ENCODE measurements at regions not wholly inside any gene's neighbourhood (a gene's known extent, or its start where the extent isn't known, plus 50 kb on each side); places are given as distances from the start of the nearest gene placed in this dataset.

GRCh38 chr5:33324667-33325307, 116.0 kb upstream of the TARS1 start:
- DNase-seq (ENCODE audit: low read depth), result no peak

DNA sequence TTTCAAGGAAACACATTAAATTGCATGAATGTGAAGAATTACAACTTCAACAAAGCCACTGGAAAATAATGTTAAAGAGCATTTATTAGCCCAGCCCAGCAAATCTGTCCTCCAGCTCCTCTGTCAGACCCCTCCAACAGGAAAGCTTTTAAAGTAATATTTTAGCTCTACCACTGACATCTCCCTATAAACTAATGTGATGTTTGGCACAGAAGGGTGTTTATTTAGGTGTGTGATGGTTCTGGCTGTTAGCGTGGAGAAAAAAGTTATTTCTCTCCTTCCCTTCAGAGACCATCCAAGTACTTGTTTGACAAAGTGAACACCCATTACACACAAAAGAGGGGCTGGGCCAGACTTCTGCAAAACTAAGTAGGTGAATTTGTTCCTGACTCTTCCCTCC, 111.9 kb upstream of the TARS1 start:
- DNase-seq (ENCODE audit: low read depth), result no peak

- no peak for DNase-seq (ENCODE audit: low read depth)
Measured at GRCh38 chr5:33329891-33330290, 110.9 kb upstream of the TARS1 start.

DNA sequence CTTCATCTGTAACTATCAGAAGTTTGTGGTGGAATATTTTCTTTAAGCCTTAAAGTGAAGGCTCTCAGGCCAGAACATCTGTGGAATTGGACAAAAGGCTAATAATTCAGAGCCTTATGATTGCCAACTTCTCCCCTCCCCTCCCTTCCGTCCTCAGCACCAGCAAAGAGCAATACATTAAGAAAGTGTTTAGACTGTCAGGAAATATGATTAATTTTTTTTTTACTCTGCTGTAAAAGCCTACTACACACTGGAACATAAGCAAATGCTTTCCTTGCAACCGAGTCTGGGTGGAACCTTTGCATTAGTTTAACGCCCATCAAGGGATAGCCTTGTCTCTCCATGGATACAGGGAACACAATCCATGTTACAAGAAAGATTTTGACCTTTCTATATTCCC, 110.3 kb upstream of the TARS1 start:
- DNase-seq (ENCODE audit: low read depth), result no peak

DNA sequence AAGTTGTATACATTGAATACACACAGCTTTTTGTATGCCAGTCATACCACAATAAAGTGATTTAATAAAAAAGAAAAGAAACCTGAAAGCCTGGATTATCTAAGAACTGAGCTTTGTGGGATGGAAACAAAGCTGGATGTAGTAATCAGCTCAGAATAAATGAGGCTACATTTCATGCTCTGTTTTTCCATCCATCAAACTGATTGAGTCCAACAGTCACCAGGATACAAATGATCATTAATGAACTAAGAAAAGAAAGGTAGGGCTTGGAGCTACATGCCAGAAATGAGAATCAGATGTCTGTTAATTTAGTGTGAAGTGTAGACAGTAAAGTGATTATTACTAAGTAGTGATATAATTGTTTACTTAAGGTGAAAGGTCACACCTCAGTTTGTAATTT, 109.8 kb upstream of the TARS1 start:
- DNase-seq (ENCODE audit: low read depth), result no peak

DNA sequence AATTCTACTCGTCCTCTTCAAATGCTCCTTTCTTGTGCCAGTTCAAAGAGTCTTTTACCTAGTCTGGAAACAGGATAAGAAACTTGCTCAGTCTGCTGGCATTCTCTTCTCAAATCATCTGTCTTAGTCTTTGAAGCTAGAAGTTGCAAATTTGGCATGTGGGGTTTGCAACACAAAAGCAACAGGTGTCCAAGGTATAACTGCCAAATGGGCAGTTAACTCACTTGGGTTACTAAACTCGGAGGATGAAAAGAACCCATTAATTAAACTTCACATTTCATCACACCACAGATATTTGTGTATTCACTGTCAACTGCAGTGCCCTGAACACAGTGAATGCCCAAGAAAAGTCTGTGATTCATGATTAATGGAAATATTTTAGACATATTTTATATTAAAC, 108.0 kb upstream of the TARS1 start:
- no peak for DNase-seq (ENCODE audit: low read depth)

GRCh38 chr5:33334829-33335228, 105.9 kb upstream of the TARS1 start:
- DNase-seq (ENCODE audit: low read depth), result no peak

GRCh38 chr5:33336891-33337636, 103.7 kb upstream of the TARS1 start:
- no peak for DNase-seq (ENCODE audit: low read depth)

- no peak for DNase-seq (ENCODE audit: low read depth)
Measured at GRCh38 chr5:33337637-33337992, 103.2 kb upstream of the TARS1 start.

DNA sequence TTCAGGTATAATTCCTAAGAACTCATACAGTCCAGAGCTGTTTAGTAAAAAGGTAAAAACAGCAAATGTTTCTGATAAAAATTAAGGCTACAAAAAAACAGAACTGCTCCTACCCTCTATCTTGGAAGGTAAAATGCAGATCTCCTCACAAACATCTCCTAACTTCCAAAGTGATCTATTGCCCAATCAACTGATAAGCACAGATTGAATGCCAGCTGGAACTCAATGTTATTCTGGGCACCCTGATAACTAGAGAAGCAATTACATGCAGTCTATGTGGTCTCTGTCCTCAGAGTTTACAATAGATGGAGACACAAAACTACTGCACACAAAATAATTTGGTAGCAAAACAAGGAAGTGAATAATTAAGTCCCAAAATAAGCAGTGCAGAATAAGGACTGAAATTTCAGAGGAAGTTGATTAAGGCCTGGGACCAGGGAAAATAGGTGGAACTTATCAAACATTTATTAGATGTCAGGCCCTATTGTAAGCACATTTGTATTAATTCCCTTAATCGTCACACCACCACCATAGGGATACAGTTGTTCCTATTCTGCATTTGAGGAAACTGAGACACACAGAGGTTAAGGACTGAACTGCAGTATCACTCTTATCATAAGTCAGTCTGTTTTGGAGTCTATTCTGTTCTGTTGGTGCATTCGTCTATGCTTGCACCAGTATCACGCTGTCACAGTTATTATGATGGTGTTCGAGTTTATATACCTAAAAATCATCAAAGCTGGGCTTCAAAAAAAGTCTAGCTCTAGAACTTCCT, 102.2 kb upstream of the TARS1 start:
- DNase-seq (ENCODE audit: low read depth), result no peak

- no peak for DNase-seq (ENCODE audit: low read depth)
Measured at GRCh38 chr5:33339413-33339812, 101.4 kb upstream of the TARS1 start.

DNA sequence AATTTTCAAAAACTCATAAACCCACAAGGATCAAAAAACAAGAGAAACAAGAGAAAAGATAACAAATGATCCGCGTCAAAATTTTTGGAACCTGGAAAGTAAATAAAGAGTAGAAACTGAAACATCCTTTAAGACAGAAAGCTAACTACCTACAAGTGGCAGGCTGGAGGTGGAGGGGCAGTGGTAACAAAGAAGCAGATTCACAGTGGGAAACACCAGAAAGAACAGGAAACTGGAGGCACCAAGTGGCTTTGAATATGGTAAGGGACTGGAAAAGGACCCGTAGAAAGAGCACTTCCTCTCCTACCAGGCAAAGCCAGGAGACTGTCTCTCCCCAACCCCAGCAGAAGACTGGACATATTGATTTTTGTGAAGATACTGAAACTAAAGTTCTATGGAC, 100.6 kb upstream of the TARS1 start:
- DNase-seq (ENCODE audit: low read depth), result no peak

GRCh38 chr5:33341351-33341750, 99.4 kb upstream of the TARS1 start:
- no peak for DNase-seq (ENCODE audit: low read depth)

GRCh38 chr5:33343676-33344327, 97.0 kb upstream of the TARS1 start:
- DNase-seq (ENCODE audit: low read depth), result peak; percentile 84

- DNase-seq (ENCODE audit: low read depth), result no peak
Measured at GRCh38 chr5:33346534-33346933, 94.2 kb upstream of the TARS1 start.

GRCh38 chr5:33361781-33362180, 79.0 kb upstream of the TARS1 start:
- DNase-seq (ENCODE audit: low read depth), result no peak

GRCh38 chr5:33362915-33363314, 77.8 kb upstream of the TARS1 start:
- DNase-seq (ENCODE audit: low read depth), result no peak

DNA sequence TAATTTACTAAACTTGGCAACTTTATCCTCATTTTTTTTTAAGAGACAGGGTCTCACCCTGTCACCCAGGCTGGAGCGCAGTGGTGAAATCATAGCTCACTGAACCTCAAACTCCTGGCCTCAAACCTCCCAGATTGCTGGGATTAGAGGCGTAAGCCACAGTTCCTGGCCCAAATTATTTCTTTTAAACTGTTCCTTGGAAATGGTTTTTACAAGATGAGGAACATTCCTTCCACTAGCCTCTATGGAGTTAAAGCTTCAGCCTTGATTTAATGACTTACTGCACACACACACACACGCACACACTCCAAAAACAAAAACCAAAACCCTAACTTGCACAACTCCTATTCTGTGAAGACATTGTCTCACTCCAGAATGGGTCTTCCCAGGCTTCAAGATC, 77.2 kb upstream of the TARS1 start:
- no peak for DNase-seq (ENCODE audit: low read depth)

GRCh38 chr5:33364406-33364805, 76.4 kb upstream of the TARS1 start:
- no peak for DNase-seq (ENCODE audit: low read depth)

- no peak for DNase-seq (ENCODE audit: low read depth)
Measured at GRCh38 chr5:33367416-33367815, 73.3 kb upstream of the TARS1 start.

DNA sequence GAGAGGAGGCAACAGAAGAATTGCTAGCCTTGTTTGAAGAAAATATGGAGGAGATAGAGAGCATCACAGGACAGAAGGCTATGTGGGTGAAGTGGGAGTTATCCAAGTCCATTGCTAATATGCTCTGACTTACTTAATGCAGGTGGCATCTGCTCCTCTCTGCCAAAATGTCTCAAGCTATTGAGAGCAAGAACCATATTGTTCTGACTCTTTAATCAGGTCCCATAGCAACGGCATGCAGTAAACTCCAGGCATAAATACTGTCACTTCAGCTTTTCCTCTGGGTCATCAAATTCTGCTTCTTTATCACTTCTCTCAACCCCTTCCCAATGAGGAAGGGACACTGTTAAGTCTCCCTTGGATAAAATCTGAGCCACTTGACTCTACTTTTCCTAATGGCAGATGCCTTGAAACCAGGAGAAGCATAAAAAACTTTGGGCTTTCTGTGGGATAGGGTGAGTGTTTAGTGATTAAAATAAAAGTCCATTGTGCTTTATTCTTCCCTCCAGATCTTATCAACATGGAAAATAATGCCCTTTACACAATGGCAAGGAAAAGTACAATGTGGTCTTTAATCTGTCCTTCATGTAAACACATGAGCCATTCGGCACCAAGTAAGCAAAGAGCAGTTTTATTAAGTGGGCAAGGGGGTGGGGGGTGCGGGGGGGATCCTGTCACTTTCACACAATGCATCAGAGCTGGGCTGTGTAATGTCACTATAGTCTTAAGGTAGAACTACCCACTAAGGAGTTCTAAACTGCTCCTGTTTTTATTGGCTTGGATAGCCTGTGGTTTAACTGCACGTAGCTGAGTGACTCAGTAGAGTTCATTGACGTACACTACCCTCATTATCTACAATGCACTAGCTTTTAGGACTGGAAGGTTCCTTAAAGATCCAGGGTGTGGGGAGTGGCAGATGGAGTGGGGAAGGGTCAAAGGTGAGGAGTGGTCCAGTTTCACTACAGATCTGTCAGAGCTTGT, 71.0 kb upstream of the TARS1 start:
- peak; percentile 86 for DNase-seq (ENCODE audit: low read depth)

- no peak for DNase-seq (ENCODE audit: low read depth)
Measured at GRCh38 chr5:33370466-33370859, 70.3 kb upstream of the TARS1 start.

Data from HS-27A (cell line).